OCI-LY1 (cell line): ENCODE measurements at regions not wholly inside any gene's neighbourhood (a gene's known extent, or its start where the extent isn't known, plus 50 kb on each side); places are given as distances from the start of the nearest gene placed in this dataset.

ENCODE experiments used
- CTCF ChIP-seq: fragments of 200-600 bp; sonication (generic), shearing (Covaris generic); IDR thresholded peaks from 2 replicates; pipeline ENCODE4 v1.5.1; 2017; ENCODE audit warnings: mild to moderate bottlenecking, antibody characterized with exemption, low read length, moderate library complexity, mixed read lengths
- EZH2 ChIP-seq: fragments of 200-600 bp; sonication (generic), shearing (Covaris generic); IDR thresholded peaks from 2 replicates; pipeline ENCODE4 v1.8.0; 2017; ENCODE audit warnings: borderline replicate concordance, mixed run types, mild to moderate bottlenecking, antibody characterized with exemption, low read length, moderate library complexity, mixed read lengths

GRCh38 chr3:16028604-16029003, 145.9 kb upstream of the GALNT15 start:
- TF ChIP-seq CTCF (no peak), EZH2 (no peak)
